HG03354 (cell line): ENCODE measurements at regions not wholly inside any gene's neighbourhood (a gene's known extent, or its start where the extent isn't known, plus 50 kb on each side); places are given as distances from the start of the nearest gene placed in this dataset.

Experiments used
- ATAC-seq: cut with Tn5 transposase; IDR thresholded peaks from one replicate; pipeline ENCODE4 v1.9.1; 2021; ENCODE audit warnings: mild to moderate bottlenecking; ENCODE audit not compliant: unreplicated experiment, poor library complexity, severe bottlenecking

DNA sequence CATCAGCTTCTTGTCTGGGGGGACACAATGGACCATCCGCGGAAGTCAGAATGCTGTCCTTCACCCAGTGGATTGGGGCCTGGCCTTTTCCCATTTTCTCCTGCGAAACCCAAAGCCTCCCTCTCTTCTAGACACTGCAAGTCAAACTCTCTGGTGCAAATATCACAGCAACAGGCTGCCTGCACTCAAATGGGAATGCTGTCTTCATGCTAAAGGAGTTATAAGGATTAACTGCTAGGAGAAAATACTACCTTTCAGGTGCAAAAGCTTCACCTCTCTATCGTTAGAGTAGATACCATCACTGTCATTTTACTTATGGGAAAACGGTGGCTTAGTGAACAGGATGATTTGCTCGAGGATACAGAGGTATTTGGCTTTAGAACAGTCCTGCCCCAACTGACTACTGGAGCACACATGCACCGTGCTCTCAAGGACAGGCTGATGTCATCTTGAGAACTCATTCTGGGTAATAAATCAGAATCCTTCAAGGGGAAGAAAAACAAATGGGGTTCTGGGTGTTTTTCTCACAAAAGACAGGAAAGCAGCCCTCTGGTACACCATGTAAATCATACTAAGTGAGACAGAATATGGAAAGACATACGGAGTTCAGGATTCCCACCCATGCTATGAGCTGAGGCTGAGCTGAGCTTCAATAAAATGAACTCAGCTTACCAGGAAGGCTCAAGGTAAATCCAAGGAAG, 100.9 kb downstream of the SAMD9 start:
- no peak for ATAC-seq

DNA sequence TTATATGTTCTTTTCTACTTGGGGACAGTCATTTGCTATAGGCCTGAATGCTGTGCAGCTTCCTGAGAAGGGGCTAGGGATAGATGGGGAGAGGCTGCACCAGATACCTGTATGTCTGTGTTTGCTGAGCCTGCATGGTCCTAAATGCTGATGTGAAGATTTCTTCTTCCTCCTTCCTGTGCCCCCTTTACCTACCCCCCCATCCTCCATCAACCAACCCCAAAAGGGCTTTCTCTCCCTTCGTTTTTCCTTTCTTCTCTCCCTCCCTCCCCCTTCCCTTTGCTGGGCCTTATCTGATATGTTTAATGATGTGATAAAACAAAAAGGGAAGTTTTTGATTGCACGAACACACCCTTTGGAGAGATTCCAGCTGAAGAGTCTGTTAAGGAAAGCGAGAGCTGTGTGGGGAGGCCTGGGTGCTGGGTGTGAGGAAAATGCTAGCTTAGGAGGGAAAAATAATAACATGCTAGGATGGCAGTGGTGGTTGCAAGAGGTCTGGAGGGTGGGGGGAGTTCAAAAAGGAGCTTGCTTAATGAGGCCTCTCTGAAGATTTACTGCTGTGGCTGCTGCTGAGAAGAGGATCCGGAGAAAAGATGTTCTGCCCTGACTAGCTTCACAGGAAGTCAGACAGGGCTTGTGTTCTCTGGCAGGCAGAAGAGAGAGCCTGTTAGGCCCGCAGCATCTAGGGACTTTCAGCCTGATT, 101.8 kb downstream of the SAMD9 start:
- ATAC-seq, result no peak

DNA sequence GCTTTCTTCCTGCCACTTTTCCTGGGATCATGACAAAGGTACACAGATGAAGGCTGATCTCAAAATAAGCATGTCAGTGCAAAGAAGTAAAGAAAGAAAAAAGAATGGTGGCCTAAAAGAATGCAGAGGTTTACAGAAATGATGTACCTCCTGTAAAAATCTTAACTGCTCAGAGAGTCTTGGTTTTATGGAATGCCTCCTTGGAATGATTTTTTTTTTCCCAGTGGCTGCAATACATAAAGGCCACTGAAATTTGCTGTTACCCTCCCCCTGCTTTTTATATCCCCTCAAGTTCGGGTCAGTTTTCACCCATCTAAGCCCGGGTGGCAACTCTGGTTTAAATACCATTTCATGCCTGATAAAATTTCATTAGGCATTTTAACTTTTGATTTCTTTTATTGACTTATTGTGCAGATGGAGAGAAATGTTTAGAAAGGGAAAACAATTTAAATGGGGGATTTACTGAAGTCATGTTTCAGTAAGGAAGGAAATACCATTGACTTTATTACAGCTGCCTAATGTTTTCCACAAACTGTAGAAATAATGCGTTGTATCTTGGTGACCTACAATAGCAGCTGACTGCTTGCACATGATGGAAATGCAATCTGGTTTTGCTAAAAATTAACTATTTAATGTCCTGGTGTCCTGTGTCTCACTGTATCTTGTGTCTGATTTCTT, 102.5 kb downstream of the SAMD9 start:
- no peak for ATAC-seq

DNA sequence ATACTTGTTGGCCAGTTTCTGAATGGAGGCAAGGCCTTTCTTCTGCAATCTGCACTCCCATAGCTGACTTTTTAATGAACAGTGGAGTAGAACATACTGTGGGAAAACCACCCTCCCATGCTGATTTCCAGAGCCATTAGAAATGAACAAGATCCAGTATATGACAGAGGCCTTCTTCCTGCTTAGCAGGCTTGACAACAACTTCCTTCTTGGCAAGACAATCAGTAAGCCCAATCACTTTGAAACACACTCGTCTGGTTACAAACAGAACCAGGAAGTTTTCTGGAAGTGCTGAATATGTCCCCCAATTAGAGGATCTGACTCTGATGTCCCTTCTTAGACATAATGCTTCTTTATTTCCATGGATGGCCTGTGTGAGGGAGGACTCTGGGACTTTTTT, 103.4 kb downstream of the SAMD9 start:
- ATAC-seq, result no peak

DNA sequence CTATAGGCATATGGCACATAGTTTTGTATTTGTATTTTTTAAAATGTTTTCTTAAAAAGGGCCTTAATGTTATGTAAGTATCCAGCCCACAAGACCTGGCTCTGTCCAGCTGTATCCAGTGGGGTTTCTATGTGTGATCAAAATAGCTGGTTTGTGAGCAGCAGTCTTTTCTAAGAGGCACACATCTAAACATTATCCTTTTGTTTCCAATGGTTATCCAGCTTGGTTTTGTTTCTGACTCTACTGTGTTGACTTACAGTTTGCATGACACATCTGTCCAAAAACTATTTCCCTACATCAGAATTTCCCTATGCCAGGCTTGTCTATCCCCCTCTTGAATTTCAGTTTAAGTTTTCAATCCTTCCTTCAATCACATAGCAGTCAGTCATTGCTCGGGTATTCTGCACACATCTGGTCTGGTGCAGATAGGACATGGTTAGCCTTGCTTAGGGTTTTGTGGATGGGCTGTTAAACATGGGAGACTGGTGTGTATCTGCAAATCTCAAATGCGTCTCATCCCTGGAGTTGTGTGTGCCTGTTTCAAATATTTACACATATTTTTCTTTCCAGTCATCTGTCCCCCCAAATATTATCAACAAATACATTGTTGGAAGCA, 104.2 kb downstream of the SAMD9 start:
- ATAC-seq, result no peak

DNA sequence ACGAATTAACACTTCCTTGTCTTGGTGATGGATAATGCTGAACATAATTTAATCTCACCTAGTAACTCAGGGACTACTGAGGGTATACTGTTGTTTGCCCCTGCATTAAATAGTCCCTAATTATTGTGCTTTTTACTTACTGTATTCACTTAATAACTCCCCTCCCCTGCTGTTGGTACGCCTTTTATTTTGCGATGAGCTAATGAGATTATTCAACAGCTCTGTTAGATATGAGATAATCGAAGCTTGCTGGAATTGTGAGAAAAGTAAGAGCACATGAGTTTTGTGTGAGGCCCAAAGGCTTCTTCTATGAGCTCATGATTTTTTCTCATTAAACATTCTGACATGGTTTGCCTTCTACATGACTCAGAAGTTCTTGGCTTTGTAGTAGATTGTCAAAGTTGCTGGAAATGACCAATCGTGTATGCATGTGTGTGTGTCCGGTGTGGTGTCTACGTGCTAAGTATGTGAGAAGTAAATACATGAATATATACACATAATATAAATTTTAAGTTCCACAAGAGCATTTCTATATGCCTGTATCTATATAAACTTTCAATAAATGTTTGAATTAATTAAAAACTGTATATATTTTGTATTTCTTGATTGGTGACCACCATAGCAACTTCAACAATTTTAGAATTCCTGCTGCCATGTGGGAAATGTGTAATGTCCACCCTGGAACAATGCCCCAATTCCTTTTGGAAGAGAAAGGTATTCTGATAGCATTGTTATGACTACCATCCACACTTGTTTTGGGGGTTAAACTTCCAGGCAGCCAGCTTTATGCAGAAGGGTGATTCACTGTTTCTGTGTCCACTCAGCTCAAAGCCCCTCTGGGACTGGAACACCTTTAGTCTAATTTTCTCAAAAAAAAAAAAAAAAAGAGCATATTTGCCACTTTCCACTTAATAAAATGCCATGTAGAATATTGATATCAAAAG, 106.2 kb downstream of the SAMD9 start:
- ATAC-seq, result no peak

DNA sequence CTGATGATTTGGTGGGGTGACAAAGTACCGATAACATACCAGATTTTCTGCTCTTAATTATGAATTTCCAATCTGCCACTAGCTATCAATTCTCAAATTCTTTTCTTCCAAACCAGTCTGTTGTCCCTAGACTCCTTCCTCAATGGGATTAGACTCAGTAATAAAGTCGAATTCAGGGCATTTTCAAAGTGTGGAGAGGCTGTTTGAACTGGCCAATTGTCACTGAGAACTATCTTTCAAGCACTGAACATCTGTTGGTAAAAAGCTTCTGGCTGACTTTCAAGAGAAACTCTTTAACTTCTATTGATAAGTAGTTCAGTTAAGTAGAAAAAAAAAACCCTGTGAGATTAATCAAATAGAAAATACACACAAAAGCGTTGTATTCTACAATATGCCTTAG, 108.9 kb downstream of the SAMD9 start:
- no peak for ATAC-seq

DNA sequence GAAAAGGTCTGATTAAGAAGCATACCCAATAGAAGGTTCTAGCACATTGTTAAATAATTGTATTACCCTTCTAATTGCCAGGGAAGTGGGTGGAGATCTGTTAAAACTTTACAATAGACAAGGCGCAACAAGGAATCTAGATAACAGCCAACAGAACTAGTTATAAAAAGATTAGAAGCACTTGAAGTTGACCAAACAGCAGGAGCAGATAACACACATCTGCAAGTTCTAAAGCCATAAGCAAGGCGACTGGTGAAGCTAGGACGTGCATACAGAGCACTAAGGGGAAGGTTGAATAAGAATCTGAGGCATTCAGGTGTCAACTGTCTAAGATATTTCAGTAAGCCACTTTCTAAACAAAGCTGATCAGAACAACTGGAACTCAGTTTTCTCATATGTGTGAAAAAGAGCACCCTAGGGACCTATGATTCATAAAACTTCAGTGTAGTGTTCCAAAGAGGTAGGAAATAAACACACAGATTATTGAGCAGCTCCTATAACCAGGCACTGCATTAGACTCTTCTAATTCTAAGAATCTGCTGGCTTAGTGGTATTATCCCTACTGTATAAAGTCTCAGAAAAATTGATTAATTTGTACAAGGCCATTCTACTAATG, 111.2 kb downstream of the SAMD9 start:
- no peak for ATAC-seq

DNA sequence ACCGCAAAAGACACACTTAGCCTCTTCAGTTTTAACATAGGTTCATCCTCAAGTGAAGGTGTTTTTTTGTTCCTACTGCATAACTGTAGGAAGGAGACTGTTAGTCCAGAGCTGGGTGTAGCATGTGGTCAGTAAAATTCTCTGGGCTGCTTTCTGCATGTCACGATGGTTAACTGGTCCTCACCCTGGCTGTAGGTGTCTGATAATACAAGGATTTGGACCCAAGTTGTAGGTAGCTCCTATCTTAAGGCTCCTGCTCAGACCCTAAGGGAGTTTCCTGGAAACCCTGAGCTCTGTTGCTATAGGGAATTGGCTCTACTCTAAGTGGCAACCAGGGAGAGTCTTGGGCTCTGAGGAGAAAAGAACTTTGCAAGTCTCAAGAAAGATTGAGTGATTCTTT, 112.9 kb downstream of the SAMD9 start:
- no peak for ATAC-seq

DNA sequence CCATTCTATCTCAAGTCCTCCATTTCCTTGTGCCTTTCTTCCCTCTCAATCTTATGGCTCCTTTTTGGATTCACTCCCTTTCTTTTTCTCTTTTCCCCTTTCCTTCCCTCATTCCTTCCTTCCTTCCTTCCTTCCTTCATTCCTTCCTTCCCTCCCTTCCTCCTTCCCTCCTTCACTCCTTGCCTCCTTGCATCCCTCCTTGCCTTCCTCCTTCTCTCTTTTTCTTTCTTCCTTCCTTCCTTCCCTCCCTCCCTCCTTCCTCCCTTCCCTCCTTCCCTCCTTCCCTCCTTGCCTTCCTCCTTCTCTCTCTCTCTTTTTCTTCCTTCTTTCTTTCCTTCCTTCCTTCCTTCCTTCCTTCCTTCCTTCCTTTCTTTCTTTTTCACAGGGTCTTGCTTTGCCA, 120.1 kb downstream of the SAMD9 start:
- ATAC-seq, result no peak

DNA sequence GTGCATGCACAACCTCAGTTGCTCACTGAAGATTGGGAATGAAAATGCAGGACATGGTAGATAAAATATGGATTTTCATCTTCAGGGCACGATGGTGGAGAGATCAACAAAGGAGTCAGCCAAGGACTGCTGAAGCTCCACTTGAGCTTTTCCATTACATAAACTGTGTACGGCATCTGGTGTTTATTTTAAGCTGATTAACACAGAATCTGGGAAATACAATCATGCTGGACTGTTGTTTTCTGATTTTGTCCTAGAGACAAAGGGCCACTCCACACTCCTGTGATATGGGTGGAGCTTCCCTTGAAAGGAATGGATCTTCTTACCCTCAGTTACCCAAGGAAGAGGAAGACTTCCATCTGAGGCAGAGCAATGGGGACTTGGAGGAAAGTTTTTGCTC, 120.6 kb downstream of the SAMD9 start:
- ATAC-seq, result no peak

DNA sequence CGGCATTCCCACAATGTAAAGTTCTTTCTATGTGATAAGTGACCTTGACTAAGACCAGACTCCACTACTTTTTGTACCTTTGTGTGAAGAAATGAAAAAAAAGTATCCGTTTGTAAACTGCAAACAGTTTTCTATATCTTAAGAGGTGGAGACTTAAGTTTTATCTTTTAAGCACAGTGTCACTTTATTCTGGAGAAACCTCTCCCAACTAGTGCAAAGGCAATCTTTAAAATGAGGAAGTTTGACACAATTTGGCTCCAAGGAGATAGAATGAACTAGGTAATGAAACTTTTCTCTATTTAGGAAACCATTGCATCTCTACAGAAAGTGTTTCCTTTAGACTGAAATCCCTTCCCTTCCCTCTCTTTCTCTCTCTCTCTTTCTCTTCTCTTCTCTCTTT, 122.9 kb downstream of the SAMD9 start:
- no peak for ATAC-seq

DNA sequence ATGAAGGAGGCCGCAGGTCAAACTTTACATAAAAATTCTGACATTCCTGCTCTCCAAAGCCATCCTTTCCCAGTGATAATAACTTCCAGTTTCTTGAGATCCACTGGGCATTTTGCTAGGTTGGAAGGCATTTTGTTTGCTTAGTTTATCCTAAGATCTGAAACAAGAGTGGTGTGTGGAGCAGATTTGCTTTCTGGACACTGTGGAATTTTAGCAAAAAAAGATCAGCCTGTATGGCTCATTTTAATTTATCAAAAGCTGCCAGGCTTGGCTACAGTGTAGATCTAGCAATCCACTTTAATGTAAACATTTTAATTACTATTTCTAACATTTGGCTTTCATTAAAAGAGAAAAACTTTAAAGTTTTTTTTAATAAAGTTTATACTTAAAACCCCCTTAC, 124.8 kb downstream of the SAMD9 start:
- no peak for ATAC-seq

DNA sequence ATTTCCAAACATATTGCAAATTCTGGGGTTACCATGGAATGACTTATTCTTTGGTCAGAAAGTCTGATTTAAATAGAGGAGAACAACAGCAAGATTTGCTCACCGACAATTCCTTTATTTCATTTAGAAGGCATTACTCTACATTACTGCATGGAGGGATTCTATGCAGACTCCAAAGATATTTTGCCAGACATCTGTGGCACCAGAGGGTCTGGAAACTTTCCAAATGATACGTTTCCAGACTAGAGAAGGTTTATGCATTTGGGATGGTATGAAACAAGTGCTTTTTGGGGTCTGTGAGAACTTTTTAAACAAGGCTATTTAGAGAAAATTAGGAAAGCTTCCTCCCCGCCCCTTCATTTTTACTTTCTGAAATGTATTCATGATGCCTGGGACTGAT, 125.3 kb downstream of the SAMD9 start:
- ATAC-seq, result no peak

DNA sequence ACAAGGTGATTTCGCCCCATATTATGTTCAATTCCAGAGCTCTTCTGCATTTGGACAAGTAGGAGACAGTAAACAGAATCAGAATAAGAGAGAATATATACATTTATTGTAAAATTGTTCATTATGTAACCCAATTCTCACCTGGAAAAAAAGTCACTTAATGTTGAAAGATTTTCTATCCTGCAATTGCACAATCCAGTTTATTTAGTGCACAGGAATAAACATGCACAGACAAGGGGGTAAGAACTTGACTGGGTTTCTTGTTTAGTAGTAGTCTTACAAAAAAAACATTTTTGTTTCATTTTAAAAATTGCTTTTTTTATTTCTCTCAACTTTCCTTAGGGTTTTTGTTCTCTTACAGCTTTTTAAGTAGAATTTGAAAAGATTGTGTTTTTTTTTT, 126.6 kb downstream of the SAMD9 start:
- no peak for ATAC-seq

DNA sequence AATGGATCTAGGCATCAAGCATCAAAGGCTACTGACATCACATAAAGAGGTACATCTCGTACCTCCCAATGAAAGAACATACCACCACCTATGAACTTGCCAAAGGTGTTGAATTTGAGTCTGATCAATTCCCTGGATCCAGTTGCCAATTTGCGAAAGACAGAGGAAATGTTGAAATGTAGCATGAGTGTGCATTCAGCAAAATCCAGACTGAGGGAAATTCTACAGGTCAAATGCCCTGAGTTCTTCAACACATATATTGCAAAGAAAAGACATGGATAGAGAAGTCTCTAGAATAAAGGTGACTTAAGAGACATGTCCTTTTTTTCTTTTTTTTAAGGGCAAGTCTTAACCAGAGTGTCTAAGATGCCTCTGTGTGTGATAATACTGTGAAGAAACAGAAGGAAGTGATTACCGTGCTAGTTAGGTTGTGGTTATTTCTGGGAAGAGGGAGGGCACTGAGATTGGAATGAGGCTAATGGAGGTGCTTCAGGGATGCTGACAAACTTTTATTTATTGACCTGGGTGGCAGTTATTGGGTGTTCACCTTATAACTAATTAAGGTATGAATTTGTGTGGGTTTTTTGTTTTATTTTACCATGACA, 128.7 kb downstream of the SAMD9 start:
- ATAC-seq, result no peak

DNA sequence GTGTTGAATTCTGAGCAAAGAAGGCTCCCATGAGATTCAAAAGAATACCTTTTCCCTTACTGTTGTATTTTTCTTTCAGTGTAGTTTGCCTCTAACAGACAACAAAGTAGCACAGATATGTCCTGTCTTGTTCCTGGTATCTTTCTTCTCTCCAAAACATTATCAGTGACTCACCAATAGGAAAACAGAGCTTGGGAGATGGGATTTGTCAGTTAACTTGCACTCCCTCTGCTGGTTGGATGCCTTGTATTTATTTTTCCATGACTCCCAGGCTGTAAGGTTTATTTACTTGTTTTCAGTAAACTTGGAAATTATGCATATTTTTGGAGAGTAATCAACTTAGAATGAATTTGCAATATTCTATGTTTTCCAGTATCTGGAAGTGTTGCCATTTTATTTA, 129.7 kb downstream of the SAMD9 start:
- no peak for ATAC-seq

DNA sequence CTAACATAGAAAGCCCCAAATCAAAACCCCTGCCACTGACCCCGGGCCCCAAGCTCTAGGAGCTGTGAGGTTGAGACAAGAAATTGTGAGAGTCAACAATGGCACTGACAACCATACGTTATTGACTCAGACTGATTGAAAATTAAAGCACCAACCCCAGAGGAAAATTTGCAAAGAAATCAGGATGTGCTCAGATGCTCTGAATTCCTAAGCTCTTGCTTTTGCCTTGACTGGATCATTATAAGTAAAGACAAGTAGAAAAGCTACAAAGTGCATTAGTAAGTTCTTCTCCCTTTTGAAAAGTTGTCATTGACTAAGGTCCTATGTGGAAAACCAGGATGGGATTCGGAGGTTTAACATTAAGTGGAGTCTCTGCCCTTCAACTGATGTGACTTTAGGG, 130.2 kb downstream of the SAMD9 start:
- no peak for ATAC-seq

DNA sequence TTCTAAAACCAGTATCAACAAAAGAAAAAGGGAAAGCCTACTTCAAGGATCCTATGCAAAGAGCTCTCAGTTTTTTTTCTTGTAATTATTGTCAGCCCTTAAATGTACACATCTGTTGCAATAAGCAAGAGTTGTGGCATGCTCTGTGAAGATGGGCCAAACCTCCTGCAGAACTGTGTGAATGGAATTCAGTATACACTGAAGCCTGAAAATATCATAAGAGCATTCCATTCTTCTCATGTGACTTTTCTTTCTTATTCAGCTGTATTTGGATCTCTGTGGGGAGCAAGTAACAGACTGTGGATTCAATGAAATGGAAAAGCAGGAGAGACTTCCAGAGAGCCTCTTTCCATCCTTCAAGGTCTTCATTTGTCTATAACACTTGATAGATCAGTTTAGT, 130.7 kb downstream of the SAMD9 start:
- no peak for ATAC-seq
